ENCODE measurements at regions not wholly inside any gene's neighbourhood (a gene's known extent, or its start where the extent isn't known, plus 50 kb on each side); places are given as distances from the start of the nearest gene placed in this dataset.

DNA sequence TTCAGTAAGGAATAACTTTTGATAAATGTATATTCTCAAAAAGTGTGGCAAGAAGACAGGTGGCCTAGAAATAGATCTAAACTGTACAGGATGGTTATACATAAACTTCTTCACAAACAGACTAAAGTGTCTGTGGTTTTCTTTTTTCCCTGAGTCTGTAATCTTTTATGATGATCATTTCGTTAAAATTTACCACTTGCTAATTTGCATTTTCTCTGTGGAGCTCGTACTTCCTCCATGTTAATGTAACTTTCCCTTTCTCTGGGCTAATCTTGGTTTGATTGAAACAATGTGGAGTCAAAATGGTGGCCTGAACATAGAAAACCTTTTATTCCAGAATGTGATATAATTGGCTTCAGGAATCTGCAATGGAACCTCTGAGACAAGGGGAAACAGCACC, 166.2 kb downstream of the FTCDNL1 start:
- TF ChIP-seq, protein P1, sequence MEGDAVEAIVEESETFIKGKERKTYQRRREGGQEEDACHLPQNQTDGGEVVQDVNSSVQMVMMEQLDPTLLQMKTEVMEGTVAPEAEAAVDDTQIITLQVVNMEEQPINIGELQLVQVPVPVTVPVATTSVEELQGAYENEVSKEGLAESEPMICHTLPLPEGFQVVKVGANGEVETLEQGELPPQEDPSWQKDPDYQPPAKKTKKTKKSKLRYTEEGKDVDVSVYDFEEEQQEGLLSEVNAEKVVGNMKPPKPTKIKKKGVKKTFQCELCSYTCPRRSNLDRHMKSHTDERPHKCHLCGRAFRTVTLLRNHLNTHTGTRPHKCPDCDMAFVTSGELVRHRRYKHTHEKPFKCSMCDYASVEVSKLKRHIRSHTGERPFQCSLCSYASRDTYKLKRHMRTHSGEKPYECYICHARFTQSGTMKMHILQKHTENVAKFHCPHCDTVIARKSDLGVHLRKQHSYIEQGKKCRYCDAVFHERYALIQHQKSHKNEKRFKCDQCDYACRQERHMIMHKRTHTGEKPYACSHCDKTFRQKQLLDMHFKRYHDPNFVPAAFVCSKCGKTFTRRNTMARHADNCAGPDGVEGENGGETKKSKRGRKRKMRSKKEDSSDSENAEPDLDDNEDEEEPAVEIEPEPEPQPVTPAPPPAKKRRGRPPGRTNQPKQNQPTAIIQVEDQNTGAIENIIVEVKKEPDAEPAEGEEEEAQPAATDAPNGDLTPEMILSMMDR (conservative IDR thresholded peaks at IDR 0.05; ENCODE audit: low read length): no peak
- no peak for TF ChIP-seq EZH2phosphoT487 (IDR thresholded peaks at IDR 0.05; ENCODE audit: borderline replicate concordance, low read depth, low read length)

Measured in OCI-LY7 (cell line).